ENCODE measurements at regions not wholly inside any gene's neighbourhood (a gene's known extent, or its start where the extent isn't known, plus 50 kb on each side); places are given as distances from the start of the nearest gene placed in this dataset.

DNA sequence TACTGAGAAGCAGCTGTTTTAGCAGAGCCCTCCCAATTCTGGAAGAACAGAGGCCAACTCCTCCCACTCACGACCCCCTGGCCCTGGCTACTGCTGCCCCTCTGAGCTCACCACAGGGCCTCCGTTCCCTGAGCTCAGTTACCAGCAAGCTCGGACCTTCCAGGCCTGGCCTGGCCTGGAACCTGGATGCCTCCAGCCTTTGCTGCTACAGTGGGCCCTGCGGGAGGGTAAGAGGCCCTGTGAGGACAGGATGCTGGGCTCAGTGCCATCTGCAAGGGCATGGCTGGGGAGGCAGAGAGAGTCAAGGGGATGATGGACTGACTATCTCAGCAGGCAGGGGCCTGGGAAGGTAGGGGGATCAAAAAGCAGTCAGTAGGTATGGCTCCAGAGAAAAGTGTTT, 209.9 kb upstream of the NCAM1 start:
- no peak for TF ChIP-seq SIN3A (IDR thresholded peaks at IDR 0.05; ENCODE audit: borderline replicate concordance, insufficient read depth, low read length)
- TF ChIP-seq, protein P1, sequence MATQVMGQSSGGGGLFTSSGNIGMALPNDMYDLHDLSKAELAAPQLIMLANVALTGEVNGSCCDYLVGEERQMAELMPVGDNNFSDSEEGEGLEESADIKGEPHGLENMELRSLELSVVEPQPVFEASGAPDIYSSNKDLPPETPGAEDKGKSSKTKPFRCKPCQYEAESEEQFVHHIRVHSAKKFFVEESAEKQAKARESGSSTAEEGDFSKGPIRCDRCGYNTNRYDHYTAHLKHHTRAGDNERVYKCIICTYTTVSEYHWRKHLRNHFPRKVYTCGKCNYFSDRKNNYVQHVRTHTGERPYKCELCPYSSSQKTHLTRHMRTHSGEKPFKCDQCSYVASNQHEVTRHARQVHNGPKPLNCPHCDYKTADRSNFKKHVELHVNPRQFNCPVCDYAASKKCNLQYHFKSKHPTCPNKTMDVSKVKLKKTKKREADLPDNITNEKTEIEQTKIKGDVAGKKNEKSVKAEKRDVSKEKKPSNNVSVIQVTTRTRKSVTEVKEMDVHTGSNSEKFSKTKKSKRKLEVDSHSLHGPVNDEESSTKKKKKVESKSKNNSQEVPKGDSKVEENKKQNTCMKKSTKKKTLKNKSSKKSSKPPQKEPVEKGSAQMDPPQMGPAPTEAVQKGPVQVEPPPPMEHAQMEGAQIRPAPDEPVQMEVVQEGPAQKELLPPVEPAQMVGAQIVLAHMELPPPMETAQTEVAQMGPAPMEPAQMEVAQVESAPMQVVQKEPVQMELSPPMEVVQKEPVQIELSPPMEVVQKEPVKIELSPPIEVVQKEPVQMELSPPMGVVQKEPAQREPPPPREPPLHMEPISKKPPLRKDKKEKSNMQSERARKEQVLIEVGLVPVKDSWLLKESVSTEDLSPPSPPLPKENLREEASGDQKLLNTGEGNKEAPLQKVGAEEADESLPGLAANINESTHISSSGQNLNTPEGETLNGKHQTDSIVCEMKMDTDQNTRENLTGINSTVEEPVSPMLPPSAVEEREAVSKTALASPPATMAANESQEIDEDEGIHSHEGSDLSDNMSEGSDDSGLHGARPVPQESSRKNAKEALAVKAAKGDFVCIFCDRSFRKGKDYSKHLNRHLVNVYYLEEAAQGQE (IDR thresholded peaks at IDR 0.05; ENCODE audit: insufficient read depth in 1 of 2, low read depth in 2 of 2, low read length in 2 of 2), result no peak
